Astrocyte (in vitro differentiated cells and primary cell): ENCODE measurements at regions not wholly inside any gene's neighbourhood (a gene's known extent, or its start where the extent isn't known, plus 50 kb on each side); places are given as distances from the start of the nearest gene placed in this dataset.

Experiments used
- DNase-seq: peaks from one replicate; pipeline ENCODE4 v3.0.0-alpha.2; 2010; ENCODE audit warnings: low read depth
- FAIRE-seq: peaks from 2 replicates; lab custom pipeline; 2011; peaks lifted over from hg19 to GRCh38; lab: Jason Lieb, UNC
- H2AFZ ChIP-seq: 2 replicates; pipeline ENCODE4 v1.6.0; 2012; ENCODE audit warnings: low read depth, low read length, inconsistent platforms
- H3K27ac ChIP-seq: 2 replicates; pipeline ENCODE4 v1.5.1; 2011; ENCODE audit warnings: low read depth, low read length, inconsistent platforms
- H3K27me3 ChIP-seq: 2 replicates; pipeline ENCODE4 v1.6.0; 2011; ENCODE audit warnings: low read length, inconsistent platforms; ENCODE audit not compliant: insufficient read depth
- H3K36me3 ChIP-seq: 2 replicates; pipeline ENCODE4 v1.5.1; 2011; ENCODE audit warnings: low read length, inconsistent platforms; ENCODE audit not compliant: insufficient read depth
- H3K4me1 ChIP-seq: 2 replicates; pipeline ENCODE4 v1.5.1; 2011; ENCODE audit warnings: low read length, inconsistent platforms; ENCODE audit not compliant: insufficient read depth
- H3K4me2 ChIP-seq: 2 replicates; pipeline ENCODE4 v1.6.0; 2012; ENCODE audit warnings: low read length, inconsistent platforms
- H3K4me3 ChIP-seq: 2 replicates; pipeline ENCODE4 v1.5.1; 2011; ENCODE audit warnings: low read depth, mild to moderate bottlenecking, low read length, inconsistent platforms; ENCODE audit not compliant: insufficient read depth
- H3K79me2 ChIP-seq: 2 replicates; pipeline ENCODE4 v1.6.0; 2012; ENCODE audit warnings: mild to moderate bottlenecking, low read length, inconsistent platforms; ENCODE audit not compliant: insufficient read depth
- H3K9ac ChIP-seq: 2 replicates; pipeline ENCODE4 v1.6.0; 2012; ENCODE audit warnings: mild to moderate bottlenecking, low read length, inconsistent platforms
- H3K9me3 ChIP-seq: 2 replicates; pipeline ENCODE4 v1.5.1; 2012; ENCODE audit warnings: low read depth, mild to moderate bottlenecking, low read length, inconsistent platforms; ENCODE audit not compliant: insufficient read depth
- H4K20me1 ChIP-seq: 2 replicates; pipeline ENCODE4 v1.6.0; 2012; ENCODE audit warnings: low read length, inconsistent platforms; ENCODE audit not compliant: insufficient read depth
- H3K27ac Mint-ChIP-seq: one replicate; pipeline ENCODE4 v1.8.0; 2021; ENCODE audit warnings: mild to moderate bottlenecking, mixed read lengths; ENCODE audit not compliant: unreplicated experiment
- H3K27me3 Mint-ChIP-seq: one replicate; pipeline ENCODE4 v1.8.0; 2021; ENCODE audit warnings: low read depth, mixed read lengths; ENCODE audit not compliant: unreplicated experiment
- H3K36me3 Mint-ChIP-seq: one replicate; pipeline ENCODE4 v1.8.0; 2021; ENCODE audit warnings: low read depth, mixed read lengths; ENCODE audit not compliant: unreplicated experiment
- H3K4me1 Mint-ChIP-seq: one replicate; pipeline ENCODE4 v1.8.0; 2021; ENCODE audit warnings: low read depth, mixed read lengths; ENCODE audit not compliant: unreplicated experiment
- H3K4me3 Mint-ChIP-seq: one replicate; pipeline ENCODE4 v1.8.0; 2021; ENCODE audit warnings: mild to moderate bottlenecking, moderate library complexity, mixed read lengths; ENCODE audit not compliant: unreplicated experiment
- H3K9me3 Mint-ChIP-seq: one replicate; pipeline ENCODE4 v1.8.0; 2021; ENCODE audit warnings: mild to moderate bottlenecking, mixed read lengths; ENCODE audit not compliant: unreplicated experiment
- EZH2 ChIP-seq: IDR thresholded peaks from 2 replicates; pipeline ENCODE4 v1.6.1; 2012; ENCODE audit warnings: mild to moderate bottlenecking, low read length, inconsistent platforms; ENCODE audit not compliant: insufficient read depth
- TF ChIP-seq, protein P1 (sequence below): IDR thresholded peaks from 2 replicates; pipeline ENCODE4 v1.5.1; 2011; ENCODE audit warnings: low read depth, mild to moderate bottlenecking, inconsistent platforms, low read length, moderate library complexity; ENCODE audit not compliant: insufficient read depth

GRCh38 chr2:176805345-176805744 lies 407.2 kb upstream of the HNRNPA3 start:
- Histone ChIP-seq H3K36me3 (no peaks in the 10 kb centered on the region), H4K20me1 (no peaks in the 10 kb centered on the region), H3K27me3 (no peaks in the 10 kb centered on the region), H3K4me2 (no peak overlapping the region), H3K27ac (no peak overlapping the region), H3K9ac (no peak overlapping the region), H2AFZ (no peak overlapping the region), H3K4me3 (no peak overlapping the region), H3K79me2 (no peaks in the 10 kb centered on the region), H3K9me3 (no peaks in the 10 kb centered on the region), H3K4me1 (no peaks in the 10 kb centered on the region)
- FAIRE-seq (no peak), DNase-seq (no peak)
- TF ChIP-seq EZH2, result no peak
- TF ChIP-seq, protein P1, sequence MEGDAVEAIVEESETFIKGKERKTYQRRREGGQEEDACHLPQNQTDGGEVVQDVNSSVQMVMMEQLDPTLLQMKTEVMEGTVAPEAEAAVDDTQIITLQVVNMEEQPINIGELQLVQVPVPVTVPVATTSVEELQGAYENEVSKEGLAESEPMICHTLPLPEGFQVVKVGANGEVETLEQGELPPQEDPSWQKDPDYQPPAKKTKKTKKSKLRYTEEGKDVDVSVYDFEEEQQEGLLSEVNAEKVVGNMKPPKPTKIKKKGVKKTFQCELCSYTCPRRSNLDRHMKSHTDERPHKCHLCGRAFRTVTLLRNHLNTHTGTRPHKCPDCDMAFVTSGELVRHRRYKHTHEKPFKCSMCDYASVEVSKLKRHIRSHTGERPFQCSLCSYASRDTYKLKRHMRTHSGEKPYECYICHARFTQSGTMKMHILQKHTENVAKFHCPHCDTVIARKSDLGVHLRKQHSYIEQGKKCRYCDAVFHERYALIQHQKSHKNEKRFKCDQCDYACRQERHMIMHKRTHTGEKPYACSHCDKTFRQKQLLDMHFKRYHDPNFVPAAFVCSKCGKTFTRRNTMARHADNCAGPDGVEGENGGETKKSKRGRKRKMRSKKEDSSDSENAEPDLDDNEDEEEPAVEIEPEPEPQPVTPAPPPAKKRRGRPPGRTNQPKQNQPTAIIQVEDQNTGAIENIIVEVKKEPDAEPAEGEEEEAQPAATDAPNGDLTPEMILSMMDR, result no peak
- no peaks in the 10 kb centered on the region for H3K36me3 Mint-ChIP-seq
- no peak overlapping the region for H3K4me3 Mint-ChIP-seq
- peaks cover 1% of the 10 kb centered on the region for H3K27me3 Mint-ChIP-seq
- no peaks in the 10 kb centered on the region for H3K4me1 Mint-ChIP-seq
- no peaks in the 10 kb centered on the region for H3K9me3 Mint-ChIP-seq
- no peak overlapping the region for H3K27ac Mint-ChIP-seq

DNA sequence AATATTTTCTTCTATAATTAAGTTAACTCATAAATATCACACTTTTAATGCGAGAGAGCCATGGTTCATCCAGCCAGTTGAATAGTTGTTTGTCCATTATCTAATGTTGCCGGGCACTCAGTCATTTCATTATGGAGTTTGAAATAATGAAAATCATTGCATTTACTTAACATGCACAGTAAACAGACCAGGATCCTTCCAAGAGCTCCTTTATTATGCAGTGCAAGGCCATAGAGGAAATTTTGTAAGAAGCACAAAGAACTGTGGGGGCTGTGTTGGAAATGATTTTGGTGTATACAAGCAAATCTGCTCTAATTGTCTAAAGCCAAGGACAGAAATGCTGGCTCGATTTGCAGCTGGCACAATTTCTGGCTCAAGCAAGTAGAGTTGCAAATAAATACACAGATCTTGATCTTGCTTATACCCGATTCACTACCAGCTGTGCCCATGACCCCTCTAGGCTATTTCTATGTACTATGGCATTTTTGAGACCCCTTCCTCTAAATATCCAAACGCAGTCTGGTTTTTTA lies 400.3 kb upstream of the HNRNPA3 start:
- H3K9me3 Mint-ChIP-seq, result no peaks in the 10 kb centered on the region
- H3K36me3 Mint-ChIP-seq, result no peaks in the 10 kb centered on the region
- Histone ChIP-seq H3K27me3 (no peaks in the 10 kb centered on the region), H3K36me3 (no peaks in the 10 kb centered on the region), H4K20me1 (no peaks in the 10 kb centered on the region), H3K9ac (no peak overlapping the region), H3K4me3 (no peak overlapping the region), H3K27ac (no peak overlapping the region), H3K4me2 (no peak overlapping the region), H2AFZ (no peak overlapping the region), H3K4me1 (no peaks in the 10 kb centered on the region), H3K9me3 (no peaks in the 10 kb centered on the region), H3K79me2 (no peaks in the 10 kb centered on the region)
- H3K4me3 Mint-ChIP-seq, result no peak overlapping the region
- no peak for DNase-seq
- H3K4me1 Mint-ChIP-seq, result peaks cover 4% of the 10 kb centered on the region
- FAIRE-seq, result no peak
- no peaks in the 10 kb centered on the region for H3K27me3 Mint-ChIP-seq
- H3K27ac Mint-ChIP-seq, result no peak overlapping the region
- TF ChIP-seq EZH2, result no peak
- TF ChIP-seq, protein P1, result no peak

DNA sequence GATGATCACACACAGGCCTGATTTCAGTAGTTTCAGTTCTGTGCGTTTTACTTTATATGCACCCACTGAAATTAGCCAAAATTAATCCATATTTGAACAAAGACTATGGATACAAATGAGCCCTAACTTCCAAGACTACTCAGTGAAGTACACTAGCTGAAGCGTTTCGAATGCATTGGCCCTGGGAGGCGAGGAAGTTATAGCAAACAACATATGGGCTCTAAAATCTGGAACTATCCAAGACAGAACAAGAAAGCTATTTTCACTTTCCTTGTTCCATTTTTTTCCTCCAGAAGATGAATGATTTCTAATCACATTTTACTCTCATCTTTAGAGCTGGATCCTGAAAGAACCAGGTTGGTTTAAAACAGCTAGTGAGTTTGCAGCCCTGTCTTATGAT lies 399.4 kb upstream of the HNRNPA3 start:
- H3K27ac Mint-ChIP-seq, result no peak overlapping the region
- peaks cover 4% of the 10 kb centered on the region for H3K4me1 Mint-ChIP-seq
- Histone ChIP-seq H3K9ac (no peak overlapping the region), H3K27ac (no peak overlapping the region), H3K4me3 (no peak overlapping the region), H3K27me3 (no peaks in the 10 kb centered on the region), H2AFZ (no peak overlapping the region), H3K4me1 (no peaks in the 10 kb centered on the region), H3K79me2 (no peaks in the 10 kb centered on the region), H3K36me3 (no peaks in the 10 kb centered on the region), H4K20me1 (no peaks in the 10 kb centered on the region), H3K9me3 (no peaks in the 10 kb centered on the region), H3K4me2 (no peak overlapping the region)
- no peaks in the 10 kb centered on the region for H3K27me3 Mint-ChIP-seq
- H3K9me3 Mint-ChIP-seq, result no peaks in the 10 kb centered on the region
- FAIRE-seq (no peak), DNase-seq (no peak)
- no peak for TF ChIP-seq EZH2
- TF ChIP-seq, protein P1, result no peak
- no peaks in the 10 kb centered on the region for H3K36me3 Mint-ChIP-seq
- H3K4me3 Mint-ChIP-seq, result no peak overlapping the region
